GM20431 (cell line): ENCODE measurements at regions not wholly inside any gene's neighbourhood (a gene's known extent, or its start where the extent isn't known, plus 50 kb on each side); places are given as distances from the start of the nearest gene placed in this dataset.

Experiments used
- in situ Hi-C: fragments of 300-500 bp; cut with MseI, MboI; formaldehyde crosslinking; loops from one replicate; pipeline ENCODE4 v1.15.0; 2020; ENCODE audit warnings: low sequenced_read_pairs; ENCODE audit not compliant: unreplicated experiment

DNA sequence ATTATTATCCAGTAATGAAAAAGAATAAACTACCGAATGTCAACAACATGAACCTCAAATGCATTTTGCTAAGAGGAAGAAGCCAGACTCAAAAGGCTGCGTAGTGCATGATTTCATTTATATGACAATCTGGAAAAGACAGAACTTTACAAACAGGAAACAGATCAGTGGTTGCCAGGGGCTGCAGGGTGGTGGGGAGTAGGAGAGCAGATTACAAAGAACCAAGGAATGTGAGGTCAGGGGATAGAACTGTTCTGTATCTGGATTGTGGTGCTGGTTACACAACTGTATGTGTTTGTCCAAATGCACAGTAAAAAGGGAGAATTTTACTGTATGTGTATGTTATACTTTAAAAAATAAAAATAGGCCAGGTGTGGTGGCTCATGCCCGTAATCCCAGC, 89.7 kb upstream of the MYL2 start:
- in situ Hi-C loops: no loop called here

- in situ Hi-C loops: no loop called here
Measured at GRCh38 chr12:111006621-111007020, 86.2 kb upstream of the MYL2 start.

DNA sequence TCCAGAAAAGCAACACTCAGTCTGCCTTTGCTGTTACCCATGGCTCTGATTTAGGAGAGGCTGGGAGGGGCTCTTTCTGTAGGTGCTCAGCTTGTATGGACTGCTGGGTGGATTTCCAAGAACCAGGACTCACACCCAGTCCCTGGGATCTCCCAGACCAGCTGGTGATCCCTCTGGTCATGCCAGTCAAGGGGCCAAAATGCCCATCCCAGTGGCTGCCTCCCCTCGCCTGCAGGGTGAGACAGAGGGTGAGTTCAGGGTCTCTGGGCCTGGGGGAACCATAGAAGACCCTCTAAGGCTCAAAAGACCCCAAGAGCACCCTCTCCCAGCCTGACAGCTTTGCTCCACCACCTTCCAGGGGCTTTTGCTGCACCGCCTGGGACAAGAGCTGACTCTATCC, 78.6 kb upstream of the MYL2 start:
- in situ Hi-C loops: no loop called here

DNA sequence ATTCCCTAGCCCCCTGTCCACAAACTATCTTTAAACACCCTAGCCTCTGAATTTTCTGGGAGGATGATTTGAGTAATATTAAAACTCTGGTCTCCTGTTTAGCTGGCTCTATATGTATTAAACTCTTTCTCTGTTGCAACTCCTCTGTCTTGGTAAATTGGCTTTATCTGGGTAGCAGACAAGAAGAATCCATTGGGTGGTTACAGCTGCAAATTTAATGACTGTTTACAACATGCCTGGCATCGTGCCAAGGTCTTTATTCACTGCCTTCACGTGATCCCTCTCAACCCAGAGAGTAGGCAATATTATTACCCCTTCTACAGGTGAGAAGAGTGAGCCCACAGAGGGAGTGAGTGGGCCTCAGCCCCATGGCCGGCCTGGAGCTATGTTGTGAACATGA, 77.8 kb upstream of the MYL2 start:
- in situ Hi-C loops: no loop called here

GRCh38 chr12:110996415-110996814, 76.0 kb upstream of the MYL2 start:
- in situ Hi-C loops: no loop called here

DNA sequence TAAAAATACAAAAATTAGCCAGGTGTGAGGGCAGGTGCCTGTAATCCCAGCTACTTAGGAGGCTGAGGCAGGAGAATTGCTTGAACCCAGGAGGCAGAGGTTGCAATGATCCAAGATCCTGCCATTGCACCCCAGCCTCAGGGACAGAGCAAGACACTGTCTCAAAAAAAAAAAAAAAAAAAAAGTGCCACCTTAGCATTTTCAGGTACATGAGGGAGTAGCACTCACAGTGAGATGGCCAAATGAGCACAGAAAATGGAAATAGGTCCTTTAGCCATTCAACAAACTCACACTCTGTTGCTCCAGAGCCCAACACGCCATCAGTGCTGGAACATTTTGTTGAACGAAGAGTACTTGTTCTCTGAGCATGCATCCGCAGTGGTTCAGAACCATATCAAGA, 75.2 kb upstream of the MYL2 start:
- in situ Hi-C loops: no loop called here

- in situ Hi-C loops: no loop called here
Measured at GRCh38 chr12:110995016-110995415, 74.6 kb upstream of the MYL2 start.

- in situ Hi-C loops: no loop called here
Measured at GRCh38 chr12:110993434-110993833, 73.1 kb upstream of the MYL2 start.

- in situ Hi-C loops: no loop called here
Measured at GRCh38 chr12:110992909-110993308, 72.5 kb upstream of the MYL2 start.

GRCh38 chr12:110983811-110984210, 63.4 kb upstream of the MYL2 start:
- in situ Hi-C loops: no loop called here

- in situ Hi-C loops: no loop called here
Measured at GRCh38 chr12:110972866-110973265, 52.5 kb upstream of the MYL2 start.

- in situ Hi-C loops: no loop called here
Measured at GRCh38 chr12:110971936-110972335, 51.6 kb upstream of the MYL2 start.

- in situ Hi-C loops: no loop called here
Measured at GRCh38 chr12:110971189-110971920, 51.0 kb upstream of the MYL2 start.
